Hematopoietic multipotent progenitor cell treated with erythropoietin and hydrocortisone succinate and interleukin-3 and kit ligand, for 15 days (in vitro differentiated cells): ENCODE measurements at regions not wholly inside any gene's neighbourhood (a gene's known extent, or its start where the extent isn't known, plus 50 kb on each side); places are given as distances from the start of the nearest gene placed in this dataset.
"Not testable (repeated sequence)": the region's sequence is repeated elsewhere in the genome, so short reads cannot be mapped to it uniquely, and the experiment has no call there.

ENCODE experiments used
- DNase-seq: peaks from one replicate; pipeline ENCODE4 v3.0.0-alpha.2; 2015; ENCODE audit warnings: low spot score

DNA sequence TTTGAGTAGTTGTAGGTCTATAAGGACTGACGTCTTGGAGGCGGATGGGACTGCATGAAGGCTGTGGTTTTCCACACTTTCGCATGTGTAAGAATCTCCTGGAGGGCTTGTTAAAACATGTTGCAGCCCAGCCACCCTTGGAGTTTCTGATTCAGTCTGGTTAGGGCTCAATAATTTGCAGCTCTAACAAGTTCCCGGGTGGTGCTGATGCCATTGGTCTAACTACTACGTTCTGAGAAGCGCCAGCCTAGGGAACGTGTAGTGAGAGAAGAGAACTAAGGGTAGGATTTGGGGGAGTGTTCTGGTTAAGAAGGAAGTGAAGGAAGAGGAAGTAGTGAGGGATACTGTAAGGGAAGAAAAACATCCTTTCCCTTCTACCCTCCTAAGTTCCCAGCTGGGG is 138.9 kb downstream of the LARP7 start:
- DNase-seq: no peak

DNA sequence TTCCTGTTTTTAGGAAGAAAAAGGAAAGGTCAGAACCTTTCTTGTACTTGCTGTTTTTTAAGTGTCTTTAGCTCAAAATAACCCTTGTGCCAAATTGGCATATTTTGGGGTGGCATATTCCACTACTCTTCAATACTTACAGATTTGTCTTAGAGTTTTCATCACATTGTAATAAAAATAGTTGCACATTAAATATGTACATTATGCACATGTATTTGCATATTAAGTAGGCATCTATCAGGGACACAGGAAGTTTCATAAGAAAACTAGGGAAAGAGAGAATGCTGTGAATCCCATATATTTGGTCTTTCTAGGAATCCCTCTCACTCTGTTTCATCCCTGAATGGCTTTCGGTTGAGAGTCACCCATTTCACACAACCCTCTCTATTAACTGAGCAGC is 139.6 kb downstream of the LARP7 start:
- no peak for DNase-seq

DNA sequence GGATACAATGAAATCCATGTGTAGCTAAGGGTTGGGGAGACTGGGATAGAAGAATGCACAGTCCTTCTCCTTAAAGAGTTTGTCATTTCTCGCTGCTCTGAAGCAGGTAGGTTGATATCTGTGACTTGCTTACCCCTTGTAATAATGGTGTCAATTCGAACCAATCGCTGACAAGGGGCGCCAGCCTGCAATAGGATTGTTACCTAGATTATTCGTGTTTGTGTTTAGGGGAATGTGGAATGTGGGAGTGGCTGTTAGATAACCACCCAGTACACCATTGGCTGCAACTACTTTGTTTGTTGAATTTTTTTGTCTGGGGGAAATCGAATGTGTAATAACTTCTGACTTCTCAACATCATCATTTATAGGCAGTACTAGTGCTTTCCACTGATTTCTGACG is 141.6 kb downstream of the LARP7 start:
- no peak for DNase-seq

DNA sequence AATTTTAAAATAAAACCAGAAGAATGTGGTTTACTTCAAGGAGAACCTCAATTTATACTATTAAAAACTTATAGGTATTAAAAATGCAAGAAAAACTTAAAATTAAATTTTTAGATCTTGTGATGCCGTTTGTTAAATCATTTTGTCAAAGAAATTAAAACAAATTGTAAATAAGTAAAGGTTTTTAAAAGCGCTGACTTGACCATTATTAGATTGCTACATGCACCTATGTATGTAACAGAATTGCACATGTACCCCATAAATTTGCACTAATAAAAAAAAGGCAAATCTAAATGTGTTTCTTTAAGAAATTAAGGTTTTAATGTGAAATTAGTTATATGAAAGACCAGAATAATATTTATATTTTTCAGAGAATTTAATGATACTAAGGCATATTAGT is 156.1 kb downstream of the LARP7 start:
- no peak for DNase-seq

DNA sequence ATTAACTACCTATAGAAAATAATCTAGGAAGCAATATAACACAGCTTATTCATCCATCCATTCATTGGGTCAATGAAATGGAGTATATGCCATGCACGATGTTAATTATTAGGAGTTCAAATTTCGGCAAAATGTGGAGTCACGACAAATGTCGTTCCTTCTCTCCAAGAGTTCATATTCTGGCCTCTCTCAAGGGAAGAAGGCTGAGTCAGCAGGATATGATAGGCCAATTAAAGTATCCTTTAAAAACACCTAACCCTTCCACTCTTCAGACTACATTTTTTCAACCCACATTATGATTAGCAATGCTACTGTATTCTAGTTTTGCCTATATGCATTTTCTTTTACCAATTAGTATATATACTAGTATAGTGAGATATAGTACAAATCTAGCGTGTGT is 163.1 kb downstream of the LARP7 start:
- DNase-seq: no peak

DNA sequence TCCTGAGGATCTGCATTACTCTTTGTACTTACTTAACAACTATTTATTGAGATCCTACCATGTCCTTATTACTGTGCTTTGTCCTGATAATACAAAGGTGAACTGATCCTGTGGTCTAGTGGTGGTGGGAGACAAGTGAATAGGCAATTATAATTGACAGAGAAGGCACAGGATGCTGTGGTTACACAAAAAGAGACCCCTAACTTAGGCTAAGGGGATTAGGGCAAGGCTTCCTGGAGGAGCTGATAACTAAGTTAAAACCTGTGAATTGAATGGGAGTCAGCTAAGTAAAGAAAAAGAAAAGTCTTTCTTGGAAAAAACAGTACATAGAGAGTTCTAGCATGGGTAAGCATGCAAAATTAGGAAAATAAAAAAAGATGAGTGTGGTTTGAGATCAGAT is 164.4 kb downstream of the LARP7 start:
- DNase-seq: no peak

DNA sequence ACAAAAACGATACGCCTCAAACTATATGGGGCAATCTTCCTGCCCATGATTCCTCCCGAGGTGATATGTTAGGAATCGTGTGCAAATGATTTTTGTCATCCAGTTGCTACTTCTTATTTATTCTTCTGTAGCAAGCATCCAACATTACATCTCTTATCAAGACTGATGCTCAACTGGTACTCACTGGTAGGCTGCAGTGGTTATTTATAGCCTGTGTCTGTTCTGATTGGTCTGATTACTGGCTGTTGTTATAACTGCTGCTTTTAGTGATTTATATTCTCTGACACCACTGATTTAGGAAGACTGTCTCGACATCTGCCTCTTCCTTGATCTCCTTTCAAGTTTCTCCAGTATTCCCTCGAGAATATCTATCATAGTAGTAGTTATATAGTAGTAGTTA is 165.8 kb downstream of the LARP7 start:
- DNase-seq: no peak

DNA sequence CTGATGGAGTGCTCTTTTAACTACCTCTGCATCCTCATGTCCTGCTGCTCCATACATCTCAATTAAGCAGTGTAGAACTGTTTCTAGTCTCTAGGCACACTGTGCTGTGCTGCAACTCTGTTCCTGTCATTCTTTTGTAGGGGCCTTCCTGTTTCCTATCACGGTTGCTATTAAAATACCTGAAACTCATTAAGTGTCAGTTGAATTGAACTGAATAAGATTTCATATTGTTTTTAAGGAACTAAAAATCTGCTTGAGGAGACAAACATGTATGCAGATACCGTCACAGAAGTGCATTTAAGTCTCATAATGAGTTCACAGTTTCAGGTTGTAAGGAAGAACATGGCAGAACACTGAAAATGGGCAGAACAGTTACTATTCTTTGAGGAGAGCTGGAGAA is 170.1 kb downstream of the LARP7 start:
- no peak for DNase-seq

DNA sequence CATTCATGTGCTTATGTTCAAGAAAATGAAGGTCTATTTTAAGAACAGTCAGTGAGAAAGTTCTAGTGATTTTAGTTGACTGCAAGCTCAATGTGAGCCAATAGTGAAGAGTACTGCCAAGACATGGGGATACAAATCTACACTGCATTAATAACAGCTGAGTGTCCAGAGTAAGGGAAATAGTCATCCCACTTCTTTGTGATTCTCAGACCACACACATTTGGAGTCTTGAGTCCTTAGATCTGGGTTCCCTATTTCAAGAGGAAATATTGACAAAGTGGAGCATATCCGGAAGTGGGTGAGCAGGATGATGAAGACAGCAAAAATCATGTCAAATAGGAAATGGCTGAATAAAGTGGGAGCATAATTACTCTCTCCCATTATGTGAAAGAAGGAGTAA is 171.1 kb downstream of the LARP7 start:
- DNase-seq: no peak

DNA sequence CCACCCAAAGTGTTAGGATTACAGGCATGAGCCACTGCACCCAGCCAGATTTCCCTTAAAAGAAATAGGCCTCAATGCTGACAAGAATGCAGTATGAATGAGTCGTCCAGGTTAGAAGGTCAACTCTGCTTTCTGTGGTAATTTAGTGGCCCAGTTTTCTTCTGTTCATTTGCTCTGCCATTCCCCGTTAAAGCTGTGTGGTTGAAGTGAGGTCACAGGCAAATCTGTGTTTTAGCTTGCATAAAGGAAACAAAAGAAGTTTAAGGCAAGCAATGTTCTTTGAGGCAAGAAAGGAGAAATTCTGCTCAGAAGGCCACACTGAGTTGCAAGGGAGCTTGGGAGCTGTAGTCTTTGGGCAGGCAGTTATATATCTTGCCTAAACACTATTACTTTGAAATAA is 176.8 kb downstream of the LARP7 start:
- no peak for DNase-seq

DNA sequence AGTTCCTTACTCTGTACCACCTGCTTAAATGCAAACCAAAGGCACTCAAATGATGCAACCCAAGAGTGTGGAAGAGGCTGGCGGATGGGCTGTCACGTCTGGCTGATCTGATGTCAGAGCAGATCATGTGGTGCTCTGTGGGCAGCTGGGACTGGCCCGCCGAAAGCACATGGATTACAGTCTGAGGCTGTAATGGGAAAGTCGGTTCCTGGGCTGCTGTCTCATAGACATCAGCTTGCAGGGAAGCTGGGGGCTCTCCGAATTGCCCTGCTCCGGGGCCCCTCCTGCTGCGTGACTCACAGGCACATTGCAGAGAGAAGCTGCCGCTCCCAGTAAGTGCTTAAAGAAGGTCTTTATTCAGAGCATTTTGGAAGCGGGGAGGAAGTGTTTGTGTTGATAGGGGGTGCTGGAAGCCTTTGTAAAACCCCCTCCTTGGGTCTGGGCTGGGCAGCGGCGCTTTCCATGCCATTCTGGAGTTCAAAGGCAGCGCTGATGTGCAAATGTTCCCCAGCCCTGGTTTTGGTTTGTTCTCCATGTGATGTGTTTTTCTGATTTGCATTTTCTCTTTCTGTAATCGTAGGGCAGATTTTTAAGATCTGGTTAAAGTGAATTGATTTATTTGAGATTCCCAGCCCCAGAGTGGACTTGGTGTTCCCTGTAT is 181.1 kb downstream of the LARP7 start:
- DNase-seq: no peak

DNA sequence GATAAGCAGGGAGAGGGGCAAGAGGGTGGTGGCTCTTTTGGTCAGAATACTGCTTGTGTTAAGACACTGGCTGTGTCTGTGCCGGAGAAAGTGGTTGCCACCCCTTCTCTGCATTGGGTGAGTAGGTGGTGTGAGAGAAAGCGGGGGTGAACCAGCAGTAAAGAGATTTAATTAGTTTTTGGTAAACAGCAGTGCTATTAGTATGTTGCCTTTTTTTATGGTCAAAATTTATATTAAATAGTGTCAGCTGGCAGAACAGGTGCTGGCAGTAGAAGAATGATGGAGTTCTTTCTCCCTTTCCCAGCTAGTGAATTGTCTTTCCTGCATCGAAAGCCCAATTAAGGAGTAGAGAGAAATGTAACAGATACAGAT is 181.6 kb downstream of the LARP7 start:
- no peak for DNase-seq

DNA sequence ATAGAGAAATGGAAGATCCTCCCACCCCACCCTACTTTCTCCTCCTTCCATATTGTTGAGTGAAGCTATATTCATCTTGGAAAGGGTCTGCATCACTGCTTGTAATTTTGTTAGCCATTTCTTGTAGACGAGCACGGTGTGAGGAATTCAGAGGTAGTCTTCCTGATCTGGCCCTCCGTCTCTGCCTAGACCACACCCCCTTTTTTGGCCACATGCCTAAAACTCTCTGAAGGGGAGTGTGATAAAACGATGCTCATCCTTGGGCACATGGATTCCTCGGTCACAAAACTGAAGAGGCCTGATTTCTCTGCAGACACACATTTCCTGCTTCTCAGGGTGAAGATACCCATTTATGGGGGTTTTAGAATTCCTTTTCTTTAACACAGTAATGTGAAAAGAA is 182.8 kb downstream of the LARP7 start:
- DNase-seq: no peak

DNA sequence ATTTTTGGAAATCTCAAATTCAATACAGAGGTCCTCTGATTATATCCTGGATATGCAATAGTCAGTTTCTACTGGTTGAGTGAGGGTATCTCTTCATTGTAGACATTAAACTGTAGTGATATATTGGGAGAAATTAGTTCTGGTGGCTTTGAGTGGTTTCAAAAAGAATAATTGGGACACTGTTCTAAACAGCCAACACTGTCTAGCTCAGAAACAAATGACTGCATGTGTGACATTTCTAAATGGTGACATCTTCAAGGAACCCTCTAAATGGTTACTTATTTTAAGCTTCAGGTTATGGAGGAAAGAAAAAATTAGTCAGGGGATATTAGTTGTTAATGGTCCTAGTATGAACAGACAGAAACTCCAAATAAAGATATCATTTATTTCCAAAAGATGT is 186.2 kb downstream of the LARP7 start:
- no peak for DNase-seq

DNA sequence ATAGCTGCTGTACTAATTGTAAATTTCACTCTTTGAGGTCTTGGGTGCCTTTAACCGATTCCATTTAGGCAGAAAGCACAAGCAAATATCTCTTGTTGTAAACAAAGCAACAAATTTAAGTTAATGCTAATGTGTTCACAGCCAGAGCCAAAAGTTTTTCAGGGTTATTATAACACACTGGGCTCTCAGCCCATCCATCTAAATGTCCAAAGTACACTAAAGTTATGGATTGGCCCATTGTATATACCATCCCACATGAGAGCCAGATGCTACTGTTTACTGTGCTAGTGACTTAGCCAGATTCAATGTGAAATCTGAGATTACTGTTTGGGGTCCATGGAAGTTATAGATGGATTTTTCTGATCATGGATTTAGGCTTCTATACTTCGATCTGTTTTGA is 186.7 kb downstream of the LARP7 start:
- no peak for DNase-seq

DNA sequence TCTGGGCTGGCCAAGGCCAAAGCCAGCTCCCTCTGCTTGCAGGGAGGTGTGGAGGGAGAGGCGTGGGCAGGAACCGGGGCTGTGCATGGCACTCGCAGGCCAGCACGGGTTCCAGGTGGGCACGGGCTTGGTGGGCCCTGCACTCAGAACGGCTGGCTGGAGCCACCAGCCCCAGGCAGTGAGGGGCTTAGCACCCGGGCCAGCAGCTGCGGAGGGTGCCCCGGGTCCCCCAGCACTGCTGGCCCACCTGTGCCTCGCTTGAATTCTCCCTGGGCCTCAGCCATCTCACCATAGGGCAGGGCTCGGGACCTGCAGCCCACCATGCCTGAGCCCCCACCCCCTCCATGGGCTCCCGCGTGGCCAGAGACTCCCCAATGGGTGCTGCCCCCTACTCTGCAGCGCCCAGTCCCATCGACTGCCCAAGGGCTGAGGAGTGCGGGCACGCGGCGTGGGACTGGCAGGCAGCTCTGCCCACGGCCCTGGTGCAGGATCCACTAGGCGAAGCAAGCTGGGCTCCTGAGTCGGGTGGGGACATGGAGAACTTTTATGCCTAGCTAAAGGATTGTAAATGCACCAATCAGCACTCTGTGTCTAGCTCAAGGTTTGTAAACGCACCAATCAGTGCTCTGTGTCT is 193.9 kb downstream of the LARP7 start:
- DNase-seq: no peak

DNA sequence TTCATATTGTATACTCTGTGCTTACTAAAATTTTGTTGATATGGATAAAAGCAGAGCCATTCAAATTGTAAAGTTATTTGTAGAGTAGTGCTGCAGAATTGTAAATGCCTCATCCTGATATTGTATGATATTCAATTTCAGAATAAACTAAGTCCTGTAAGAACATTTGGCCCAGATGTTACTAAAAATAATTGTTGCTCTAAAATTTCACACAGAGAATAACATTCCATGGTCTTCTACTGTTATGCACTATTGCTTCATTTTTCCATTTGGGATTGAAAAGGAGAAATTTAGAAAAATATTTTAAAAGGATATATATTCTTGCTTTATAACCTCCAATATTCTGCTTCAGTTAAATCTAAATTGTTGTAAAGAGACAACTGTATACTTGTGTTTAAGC is 195.6 kb downstream of the LARP7 start:
- no peak for DNase-seq

DNA sequence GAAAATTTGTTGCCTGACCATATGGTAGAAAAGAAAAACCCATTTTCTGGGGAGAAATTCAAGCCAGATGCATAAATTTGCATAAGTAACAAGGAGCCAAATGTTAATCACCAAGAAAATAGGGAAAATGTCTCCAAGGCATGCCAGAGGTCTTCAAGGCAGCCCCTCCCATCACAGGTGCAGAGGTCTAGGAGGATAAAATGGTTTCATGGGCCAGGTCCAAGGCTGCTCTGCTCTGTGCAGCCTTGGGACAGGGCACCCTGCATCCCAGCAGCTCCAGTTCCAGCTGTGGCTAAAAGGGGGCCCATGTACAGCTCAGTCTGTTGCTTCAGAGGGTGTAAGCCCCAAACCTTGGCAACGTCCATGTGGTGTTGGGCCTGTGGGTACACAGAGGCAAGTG is 200.0 kb downstream of the LARP7 start:
- DNase-seq: no peak

DNA sequence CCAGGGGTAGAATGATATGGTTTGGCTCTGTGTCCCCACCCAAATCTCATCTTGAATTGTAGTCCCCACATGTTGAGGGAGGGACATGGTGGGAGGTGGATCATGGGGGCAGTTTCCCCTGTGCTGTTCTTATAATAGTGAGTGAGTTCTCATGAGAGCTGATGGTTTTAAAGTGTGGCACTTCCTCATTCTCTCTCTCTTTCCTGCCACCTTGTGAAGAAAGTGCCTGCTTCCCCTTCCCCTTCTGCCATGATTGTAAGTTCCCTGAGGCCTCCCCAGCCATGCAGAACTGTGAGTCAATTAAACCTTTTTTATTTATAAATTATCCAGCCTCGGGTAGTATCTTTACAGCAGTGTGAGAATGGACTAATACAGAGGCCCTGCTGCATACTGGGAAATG is 201.1 kb downstream of the LARP7 start:
- DNase-seq: not testable (repeated sequence)

DNA sequence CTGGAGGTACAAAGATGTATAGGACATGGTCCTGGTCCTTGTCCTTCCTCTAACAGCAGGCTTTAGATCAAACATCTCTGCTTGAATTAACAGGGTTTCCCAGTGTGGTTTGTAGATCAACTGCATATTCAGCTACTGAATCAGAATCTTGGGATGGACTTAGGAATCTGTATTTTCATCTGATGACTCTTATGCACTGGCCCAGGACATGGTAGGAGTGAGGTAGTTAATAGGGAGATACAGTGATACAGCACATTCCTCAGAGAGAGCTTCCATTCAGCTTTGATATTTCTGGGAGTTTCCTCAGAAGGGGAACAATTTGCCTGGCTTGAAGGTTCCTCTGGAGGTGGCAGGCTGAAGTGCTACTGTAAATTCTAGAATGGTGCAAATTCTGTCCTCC is 203.1 kb downstream of the LARP7 start:
- DNase-seq: no peak

DNA sequence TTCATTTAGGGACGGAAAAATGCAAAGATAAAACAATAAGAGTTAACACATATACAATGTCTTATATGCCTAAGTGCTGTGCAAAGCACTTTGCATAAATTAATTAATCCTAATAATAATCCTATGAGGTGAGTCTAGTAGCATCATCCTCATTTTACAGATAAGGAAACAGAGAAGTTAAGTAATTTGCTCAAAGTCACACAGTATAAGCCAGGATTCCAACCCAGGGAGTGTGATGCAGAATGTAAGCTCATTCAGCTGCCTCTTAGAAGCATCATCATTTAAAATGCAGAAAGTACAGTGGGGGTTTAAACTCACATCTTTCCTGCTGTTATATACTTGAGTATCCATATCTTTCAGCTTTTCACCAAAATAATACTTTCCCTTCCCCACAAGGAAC is 203.7 kb downstream of the LARP7 start:
- no peak for DNase-seq

DNA sequence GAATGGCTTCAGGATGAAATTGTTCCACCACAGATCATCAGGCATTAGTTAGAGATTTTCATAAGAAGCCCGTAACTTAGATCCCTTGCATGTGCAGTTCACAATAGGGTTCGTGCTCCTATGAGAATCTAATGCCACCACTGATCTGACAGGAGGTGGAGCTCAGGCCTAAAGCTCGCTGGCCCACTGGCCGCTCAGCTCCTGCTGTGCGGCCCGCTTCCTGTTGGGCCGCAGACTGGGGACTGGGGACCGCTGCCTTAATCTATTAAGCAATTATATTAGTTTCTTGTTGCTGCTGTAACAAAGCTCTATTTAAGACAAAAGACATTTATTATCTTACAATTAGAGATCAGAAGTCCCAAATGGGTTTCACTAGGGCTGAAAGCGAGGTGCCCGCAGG is 205.6 kb downstream of the LARP7 start:
- DNase-seq: no peak

DNA sequence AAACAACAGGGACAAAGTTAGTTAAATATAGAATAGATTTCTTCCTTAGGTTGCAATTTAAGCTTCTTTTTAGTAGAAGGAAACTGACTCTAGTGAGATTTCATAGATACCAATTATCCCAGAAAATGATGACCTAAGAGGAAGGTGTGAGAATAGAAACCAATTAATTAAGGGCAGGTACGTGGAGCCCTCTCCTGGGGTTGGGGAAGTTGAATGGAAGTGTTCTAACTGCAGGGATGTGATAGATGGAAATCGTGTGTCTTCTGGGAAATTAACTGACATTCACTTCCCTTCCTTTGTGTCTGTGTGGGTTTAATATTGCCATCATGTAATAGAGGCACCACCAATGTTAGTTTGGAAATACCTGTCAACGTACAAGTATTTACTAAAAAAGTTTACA is 204.1 kb upstream of the ANK2 start:
- DNase-seq: no peak

DNA sequence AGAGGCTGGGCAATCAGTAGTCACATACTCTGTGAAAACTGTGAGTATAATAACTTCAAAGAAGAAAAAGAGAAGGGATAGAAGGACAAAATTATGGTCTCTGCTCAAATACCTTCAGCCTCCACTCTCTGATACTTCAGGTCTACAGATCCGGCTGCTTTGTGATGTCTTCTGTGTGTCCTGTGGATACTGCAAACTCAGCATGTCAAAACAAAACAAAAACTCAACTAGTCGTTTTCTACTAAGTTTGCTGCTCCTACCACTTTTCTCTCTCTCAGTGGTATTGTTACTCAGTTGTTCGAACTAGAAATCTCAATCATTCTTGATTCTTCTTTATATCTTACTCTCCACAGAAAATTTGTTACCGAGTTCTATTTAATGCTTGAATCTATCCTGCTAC is 202.4 kb upstream of the ANK2 start:
- no peak for DNase-seq

DNA sequence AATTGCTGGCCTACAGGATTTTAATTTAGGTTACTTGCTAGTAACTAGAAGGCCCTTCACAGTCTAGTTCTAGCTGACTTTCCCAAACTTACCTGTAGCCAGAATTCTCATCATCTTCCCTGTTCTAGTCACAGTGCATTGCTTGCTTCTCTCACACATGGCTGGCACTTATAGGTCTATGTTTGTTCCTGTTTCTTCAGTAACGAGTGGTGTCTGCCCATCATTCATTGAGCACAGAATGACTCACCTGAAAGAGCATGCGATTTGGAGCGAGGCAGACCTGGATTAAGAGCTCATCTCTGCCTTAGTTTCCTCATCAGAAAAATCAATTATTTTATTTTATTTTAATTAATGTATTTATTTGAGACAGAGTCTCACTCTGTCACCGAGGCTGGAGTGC is 201.7 kb upstream of the ANK2 start:
- no peak for DNase-seq
